HEK293 (cell line): ENCODE measurements at regions not wholly inside any gene's neighbourhood (a gene's known extent, or its start where the extent isn't known, plus 50 kb on each side); places are given as distances from the start of the nearest gene placed in this dataset.
A peak's percentile ranks its signal among the peaks of the same experiment; 100 is the strongest.

Source experiments
- CTCF ChIA-PET: fragments of 350-600 bp; formaldehyde crosslinking; extraction: SDS; loops from one replicate; lab custom pipeline; 2021; ENCODE audit warnings: antibody characterized with exemption; lab: Yijun Ruan, JAX
- POLR2A ChIA-PET: fragments of 300-600 bp; formaldehyde crosslinking; extraction: SDS; loops from one replicate; lab custom pipeline; 2020; ENCODE audit warnings: antibody characterized with exemption, inconsistent platforms; lab: Yijun Ruan, JAX
- H3K27ac ChIP-seq: fragments of 200-500 bp; sonication (Bioruptor generic); 2 replicates; pipeline ENCODE4 v1.5.1; 2014; ENCODE audit warnings: low read depth, low read length, control low read depth, inconsistent platforms; ENCODE audit errors: extremely low read depth
- H3K36me3 ChIP-seq, 2 experiments: fragments of 200-500 bp in 1 of 2; sonication (Bioruptor generic) in 1 of 2; 1 replicate in 1 of 2; 2 replicates in 1 of 2; pipeline ENCODE4 v1.5.1; 2014 to 2017; ENCODE audit warnings: inconsistent platforms in 2 of 2, low read length in 2 of 2; ENCODE audit not compliant: control insufficient read depth in 2 of 2, insufficient read depth in 1 of 2
- H3K4me1 ChIP-seq: fragments of 200-500 bp; sonication (Bioruptor generic); 2 replicates; pipeline ENCODE4 v1.5.1; 2014; ENCODE audit warnings: mild to moderate bottlenecking, low read length, inconsistent platforms; ENCODE audit not compliant: control insufficient read depth, insufficient read depth
- H3K4me3 ChIP-seq: 2 replicates; pipeline ENCODE4 v1.5.1; 2011; ENCODE audit warnings: low read depth, mild to moderate bottlenecking, control low read depth, low read length, moderate library complexity
- H3K9me3 ChIP-seq: fragments of 200-500 bp; sonication (Bioruptor generic); 2 replicates; pipeline ENCODE4 v1.5.1; 2014; ENCODE audit warnings: low read depth, low read length, inconsistent platforms; ENCODE audit not compliant: control insufficient read depth, insufficient read depth
- GLI4 ChIP-seq: fragments of 450-650 bp; formaldehyde crosslinking; IDR thresholded peaks from 2 replicates; pipeline ENCODE4 v1.5.1; 2016; ENCODE audit warnings: missing biosample characterization, missing genetic modification characterization
- KLF1 ChIP-seq: fragments of 450-650 bp; formaldehyde crosslinking; IDR thresholded peaks from 2 replicates; pipeline ENCODE4 v1.5.1; 2016; ENCODE audit warnings: missing biosample characterization, missing genetic modification characterization
- OSR2 ChIP-seq: fragments of 450-650 bp; formaldehyde crosslinking; IDR thresholded peaks from 2 replicates; pipeline ENCODE4 v1.5.1; 2016; ENCODE audit warnings: missing biosample characterization, missing genetic modification characterization
- TSHZ1 ChIP-seq: fragments of 450-650 bp; formaldehyde crosslinking; IDR thresholded peaks from 2 replicates; pipeline ENCODE4 v1.5.1; 2016; ENCODE audit warnings: missing biosample characterization, missing genetic modification characterization, borderline replicate concordance
- YY2 ChIP-seq: fragments of 450-650 bp; formaldehyde crosslinking; IDR thresholded peaks from 2 replicates; pipeline ENCODE4 v1.5.1; 2016; ENCODE audit warnings: missing biosample characterization, missing genetic modification characterization
- ZNF121 ChIP-seq: fragments of 450-650 bp; formaldehyde crosslinking; IDR thresholded peaks from 2 replicates; pipeline ENCODE4 v1.5.1; 2016; ENCODE audit warnings: missing biosample characterization, missing genetic modification characterization
- ZNF140 ChIP-seq: fragments of 450-650 bp; formaldehyde crosslinking; IDR thresholded peaks from 2 replicates; pipeline ENCODE4 v1.5.1; 2016; ENCODE audit warnings: missing biosample characterization, missing genetic modification characterization
- ZNF354C ChIP-seq: fragments of 450-650 bp; formaldehyde crosslinking; IDR thresholded peaks from 2 replicates; pipeline ENCODE4 v1.5.1; 2016; ENCODE audit warnings: missing biosample characterization, missing genetic modification characterization, low read depth, borderline replicate concordance
- ZNF501 ChIP-seq: fragments of 450-650 bp; formaldehyde crosslinking; IDR thresholded peaks from 2 replicates; pipeline ENCODE4 v1.5.1; 2016; ENCODE audit warnings: missing biosample characterization, missing genetic modification characterization
- ZNF529 ChIP-seq: fragments of 450-650 bp; formaldehyde crosslinking; IDR thresholded peaks from 2 replicates; pipeline ENCODE4 v1.5.1; 2017; ENCODE audit warnings: missing genetic modification characterization, missing biosample characterization; ENCODE audit not compliant: insufficient replicate concordance
- TF ChIP-seq, protein P1 (sequence below): fragments of 450-650 bp; formaldehyde crosslinking; IDR thresholded peaks from 2 replicates; pipeline ENCODE4 v1.5.1; 2016; ENCODE audit warnings: missing biosample characterization, missing genetic modification characterization
- TF ChIP-seq, protein P2 (sequence below): fragments of 450-650 bp; formaldehyde crosslinking; IDR thresholded peaks from 2 replicates; pipeline ENCODE4 v1.5.1; 2016; ENCODE audit warnings: missing biosample characterization, missing genetic modification characterization
- TF ChIP-seq, protein P3 (sequence below): fragments of 450-650 bp; formaldehyde crosslinking; IDR thresholded peaks from 2 replicates; pipeline ENCODE4 v1.5.1; 2016; ENCODE audit warnings: missing biosample characterization, missing genetic modification characterization

DNA sequence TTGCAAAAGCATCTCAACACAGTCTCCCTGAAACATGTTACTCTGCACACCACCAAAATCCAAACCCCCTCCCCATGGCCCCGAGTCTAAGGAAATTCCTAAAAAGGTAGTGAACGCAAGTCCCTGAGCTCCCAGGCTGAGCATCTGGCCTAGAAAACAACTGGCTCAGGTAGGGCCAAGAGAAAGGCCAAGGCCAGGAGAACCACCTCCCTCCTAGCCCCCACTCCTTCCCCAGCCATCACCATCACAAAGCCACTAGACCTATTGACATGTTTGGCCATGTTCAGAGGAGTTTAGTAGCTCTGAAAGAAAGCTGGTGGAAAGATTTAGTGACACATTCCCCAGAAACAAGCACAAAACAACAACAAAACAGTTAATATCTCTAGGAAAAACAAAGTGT is 220.0 kb upstream of the PSMD7 start:
- no peaks in the 10 kb centered on the region for H3K4me1 ChIP-seq
- ChIA-PET POLR2A (no interaction called here), CTCF (no interaction called here)
- H3K4me3 ChIP-seq = no peak overlapping the region
- H3K27ac ChIP-seq = no peak overlapping the region
- TF ChIP-seq KLF1 (tag by site-specific recombination) = no peak
- TF ChIP-seq TSHZ1 (tag by site-specific recombination) = no peak
- TF ChIP-seq, protein P1, sequence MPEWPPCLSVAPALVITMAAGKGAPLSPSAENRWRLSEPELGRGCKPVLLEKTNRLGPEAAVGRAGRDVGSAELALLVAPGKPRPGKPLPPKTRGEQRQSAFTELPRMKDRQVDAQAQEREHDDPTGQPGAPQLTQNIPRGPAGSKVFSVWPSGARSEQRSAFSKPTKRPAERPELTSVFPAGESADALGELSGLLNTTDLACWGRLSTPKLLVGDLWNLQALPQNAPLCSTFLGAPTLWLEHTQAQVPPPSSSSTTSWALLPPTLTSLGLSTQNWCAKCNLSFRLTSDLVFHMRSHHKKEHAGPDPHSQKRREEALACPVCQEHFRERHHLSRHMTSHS (tag by site-specific recombination) = no peak
- TF ChIP-seq, protein P2, sequence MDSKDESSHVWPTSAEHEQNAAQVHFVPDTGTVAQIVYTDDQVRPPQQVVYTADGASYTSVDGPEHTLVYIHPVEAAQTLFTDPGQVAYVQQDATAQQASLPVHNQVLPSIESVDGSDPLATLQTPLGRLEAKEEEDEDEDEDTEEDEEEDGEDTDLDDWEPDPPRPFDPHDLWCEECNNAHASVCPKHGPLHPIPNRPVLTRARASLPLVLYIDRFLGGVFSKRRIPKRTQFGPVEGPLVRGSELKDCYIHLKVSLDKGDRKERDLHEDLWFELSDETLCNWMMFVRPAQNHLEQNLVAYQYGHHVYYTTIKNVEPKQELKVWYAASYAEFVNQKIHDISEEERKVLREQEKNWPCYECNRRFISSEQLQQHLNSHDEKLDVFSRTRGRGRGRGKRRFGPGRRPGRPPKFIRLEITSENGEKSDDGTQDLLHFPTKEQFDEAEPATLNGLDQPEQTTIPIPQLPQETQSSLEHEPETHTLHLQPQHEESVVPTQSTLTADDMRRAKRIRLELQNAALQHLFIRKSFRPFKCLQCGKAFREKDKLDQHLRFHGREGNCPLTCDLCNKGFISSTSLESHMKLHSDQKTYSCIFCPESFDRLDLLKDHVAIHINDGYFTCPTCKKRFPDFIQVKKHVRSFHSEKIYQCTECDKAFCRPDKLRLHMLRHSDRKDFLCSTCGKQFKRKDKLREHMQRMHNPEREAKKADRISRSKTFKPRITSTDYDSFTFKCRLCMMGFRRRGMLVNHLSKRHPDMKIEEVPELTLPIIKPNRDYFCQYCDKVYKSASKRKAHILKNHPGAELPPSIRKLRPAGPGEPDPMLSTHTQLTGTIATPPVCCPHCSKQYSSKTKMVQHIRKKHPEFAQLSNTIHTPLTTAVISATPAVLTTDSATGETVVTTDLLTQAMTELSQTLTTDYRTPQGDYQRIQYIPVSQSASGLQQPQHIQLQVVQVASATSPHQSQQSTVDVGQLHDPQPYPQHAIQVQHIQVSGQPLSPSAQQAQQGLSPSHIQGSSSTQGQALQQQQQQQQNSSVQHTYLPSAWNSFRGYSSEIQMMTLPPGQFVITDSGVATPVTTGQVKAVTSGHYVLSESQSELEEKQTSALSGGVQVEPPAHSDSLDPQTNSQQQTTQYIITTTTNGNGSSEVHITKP (tag by site-specific recombination) = no peak
- no peak for TF ChIP-seq YY2 (tag by site-specific recombination)
- no peak for TF ChIP-seq ZNF501 (tag by site-specific recombination)
- no peak for TF ChIP-seq ZNF354C (tag by site-specific recombination)
- no peak for TF ChIP-seq ZNF529
- no peak for TF ChIP-seq OSR2 (tag by site-specific recombination)
- no peak for TF ChIP-seq ZNF121 (tag by site-specific recombination)
- TF ChIP-seq GLI4 (tag by site-specific recombination) = no peak
- H3K9me3 ChIP-seq = no peaks in the 10 kb centered on the region; the same call in 1 of the 2 replicates
- no peaks in the 10 kb centered on the region for H3K36me3 ChIP-seq

DNA sequence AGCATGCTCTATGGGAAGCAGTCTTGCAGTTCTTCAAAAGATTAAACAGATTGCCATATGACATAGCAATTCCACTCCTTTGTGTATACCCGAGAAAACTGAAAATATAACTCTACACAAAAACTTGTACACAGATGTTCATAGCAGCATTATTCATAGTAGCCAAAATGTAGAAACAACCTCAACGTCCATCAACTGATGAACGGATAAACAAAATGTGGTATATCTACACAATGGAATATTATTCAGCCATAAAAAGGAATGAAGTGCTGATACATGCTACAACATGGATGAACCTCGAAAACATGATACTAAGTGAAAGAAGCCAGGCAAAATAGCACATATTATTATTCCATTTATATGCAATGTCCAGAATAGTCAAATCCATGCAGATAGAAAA is 221.2 kb upstream of the PSMD7 start:
- POLR2A ChIA-PET = no interaction called here

More for the DNA sequence above, 221.2 kb upstream of the PSMD7 start:
- CTCF ChIA-PET = interaction anchor here (0.6 kb wide), 1 partner anchor 150 kb away, joined by 3 read pairs; no protein-coding TSS in a partner anchor
- no peaks in the 10 kb centered on the region for H3K36me3 ChIP-seq
- TF ChIP-seq, protein P3, sequence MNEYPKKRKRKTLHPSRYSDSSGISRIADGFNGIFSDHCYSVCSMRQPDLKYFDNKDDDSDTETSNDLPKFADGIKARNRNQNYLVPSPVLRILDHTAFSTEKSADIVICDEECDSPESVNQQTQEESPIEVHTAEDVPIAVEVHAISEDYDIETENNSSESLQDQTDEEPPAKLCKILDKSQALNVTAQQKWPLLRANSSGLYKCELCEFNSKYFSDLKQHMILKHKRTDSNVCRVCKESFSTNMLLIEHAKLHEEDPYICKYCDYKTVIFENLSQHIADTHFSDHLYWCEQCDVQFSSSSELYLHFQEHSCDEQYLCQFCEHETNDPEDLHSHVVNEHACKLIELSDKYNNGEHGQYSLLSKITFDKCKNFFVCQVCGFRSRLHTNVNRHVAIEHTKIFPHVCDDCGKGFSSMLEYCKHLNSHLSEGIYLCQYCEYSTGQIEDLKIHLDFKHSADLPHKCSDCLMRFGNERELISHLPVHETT (tag by site-specific recombination) = no peak
- 0 out of 2 replicates have a peak, but pooled peaks have one; percentile 16 for TF ChIP-seq ZNF140 (tag by site-specific recombination)
- no peak overlapping the region for H3K27ac ChIP-seq
- no peaks in the 10 kb centered on the region for H3K4me1 ChIP-seq
- H3K4me3 ChIP-seq = no peak overlapping the region
- H3K9me3 ChIP-seq = no peaks in the 10 kb centered on the region; the same call in 1 of the 2 replicates
